OCI-LY1 (cell line): ENCODE measurements at regions not wholly inside any gene's neighbourhood (a gene's known extent, or its start where the extent isn't known, plus 50 kb on each side); places are given as distances from the start of the nearest gene placed in this dataset.

Experiments
- H2AFZ ChIP-seq: fragments of 200-600 bp; sonication (generic), shearing (Covaris generic); 2 replicates; pipeline ENCODE4 v1.6.0; 2014; ENCODE audit warnings: antibody characterized with exemption, mild to moderate bottlenecking, low read length
- H3F3A ChIP-seq: fragments of 200-600 bp; sonication (generic), shearing (Covaris generic); 2 replicates; pipeline ENCODE4 v1.6.0; 2014; ENCODE audit warnings: mild to moderate bottlenecking, antibody characterized with exemption, low read length, moderate library complexity; ENCODE audit not compliant: insufficient read depth
- H3K27ac ChIP-seq: fragments of 200-600 bp; sonication (generic); 2 replicates; pipeline ENCODE4 v1.5.1; 2014; ENCODE audit warnings: low read length, mixed run types, mild to moderate bottlenecking, low read depth; ENCODE audit not compliant: poor library complexity, severe bottlenecking
- H3K27me3 ChIP-seq: fragments of 200-600 bp; sonication (generic); 2 replicates; pipeline ENCODE4 v1.6.0; 2014; ENCODE audit warnings: antibody characterized with exemption, mild to moderate bottlenecking, low read length, moderate library complexity; ENCODE audit not compliant: insufficient read depth
- H3K36me3 ChIP-seq: fragments of 200-600 bp; sonication (generic); 2 replicates; pipeline ENCODE4 v1.6.1; 2014; ENCODE audit warnings: mild to moderate bottlenecking, antibody characterized with exemption, low read length, moderate library complexity, mixed read lengths; ENCODE audit not compliant: insufficient read depth
- H3K4me1 ChIP-seq: fragments of 200-600 bp; sonication (generic); 2 replicates; pipeline ENCODE4 v1.5.1; 2014; ENCODE audit warnings: mild to moderate bottlenecking, low read length, moderate library complexity; ENCODE audit not compliant: insufficient read depth, severe bottlenecking
- H3K4me2 ChIP-seq: fragments of 200-600 bp; sonication (generic), shearing (Covaris generic); 2 replicates; pipeline ENCODE4 v1.6.1; 2014; ENCODE audit warnings: low read length
- H3K4me3 ChIP-seq: fragments of 200-600 bp; sonication (generic); 2 replicates; pipeline ENCODE4 v1.5.1; 2014; ENCODE audit warnings: low read length, low read depth, mild to moderate bottlenecking, mixed read lengths; ENCODE audit not compliant: poor library complexity, severe bottlenecking
- H3K79me2 ChIP-seq: fragments of 200-600 bp; shearing (Covaris generic); 2 replicates; pipeline ENCODE4 v1.6.1; 2016; ENCODE audit warnings: mixed run types, low read length, mixed read lengths; ENCODE audit not compliant: insufficient read depth
- H3K9ac ChIP-seq: fragments of 200-600 bp; sonication (generic), shearing (Covaris generic); 2 replicates; pipeline ENCODE4 v1.6.1; 2014; ENCODE audit warnings: mild to moderate bottlenecking, low read length, mixed read lengths
- H3K9me2 ChIP-seq: fragments of 200-600 bp; sonication (generic), shearing (Covaris generic); 2 replicates; pipeline ENCODE4 v1.6.1; 2014; ENCODE audit warnings: low read depth, mild to moderate bottlenecking, low read length, mixed read lengths
- H3K9me3 ChIP-seq: fragments of 200-600 bp; shearing (Covaris generic); 2 replicates; pipeline ENCODE4 v1.6.1; 2014; ENCODE audit warnings: low read length, mixed read lengths
- H4K20me1 ChIP-seq: fragments of 200-600 bp; sonication (generic), shearing (Covaris generic); 2 replicates; pipeline ENCODE4 v1.6.0; 2016; ENCODE audit warnings: mild to moderate bottlenecking, low read length; ENCODE audit not compliant: insufficient read depth
- EZH2 ChIP-seq: fragments of 200-600 bp; sonication (generic), shearing (Covaris generic); IDR thresholded peaks from 2 replicates; pipeline ENCODE4 v1.8.0; 2017; ENCODE audit warnings: borderline replicate concordance, mixed run types, mild to moderate bottlenecking, antibody characterized with exemption, low read length, moderate library complexity, mixed read lengths
- TF ChIP-seq, protein P1 (sequence below): fragments of 200-600 bp; sonication (generic), shearing (Covaris generic); IDR thresholded peaks from 2 replicates; pipeline ENCODE4 v1.5.1; 2017; ENCODE audit warnings: mild to moderate bottlenecking, antibody characterized with exemption, low read length, moderate library complexity, mixed read lengths

- no peaks in the 10 kb centered on the region for H3K36me3 ChIP-seq
- H3K27ac ChIP-seq, result no peak overlapping the region
- no peaks in the 10 kb centered on the region for H4K20me1 ChIP-seq
- no peak overlapping the region for H3K9ac ChIP-seq
- H3K4me1 ChIP-seq, result no peaks in the 10 kb centered on the region
- H2AFZ ChIP-seq, result no peak overlapping the region
- no peaks in the 10 kb centered on the region for H3K79me2 ChIP-seq
- no peaks in the 10 kb centered on the region for H3K9me2 ChIP-seq
- TF ChIP-seq EZH2, result no peak
- TF ChIP-seq, protein P1, sequence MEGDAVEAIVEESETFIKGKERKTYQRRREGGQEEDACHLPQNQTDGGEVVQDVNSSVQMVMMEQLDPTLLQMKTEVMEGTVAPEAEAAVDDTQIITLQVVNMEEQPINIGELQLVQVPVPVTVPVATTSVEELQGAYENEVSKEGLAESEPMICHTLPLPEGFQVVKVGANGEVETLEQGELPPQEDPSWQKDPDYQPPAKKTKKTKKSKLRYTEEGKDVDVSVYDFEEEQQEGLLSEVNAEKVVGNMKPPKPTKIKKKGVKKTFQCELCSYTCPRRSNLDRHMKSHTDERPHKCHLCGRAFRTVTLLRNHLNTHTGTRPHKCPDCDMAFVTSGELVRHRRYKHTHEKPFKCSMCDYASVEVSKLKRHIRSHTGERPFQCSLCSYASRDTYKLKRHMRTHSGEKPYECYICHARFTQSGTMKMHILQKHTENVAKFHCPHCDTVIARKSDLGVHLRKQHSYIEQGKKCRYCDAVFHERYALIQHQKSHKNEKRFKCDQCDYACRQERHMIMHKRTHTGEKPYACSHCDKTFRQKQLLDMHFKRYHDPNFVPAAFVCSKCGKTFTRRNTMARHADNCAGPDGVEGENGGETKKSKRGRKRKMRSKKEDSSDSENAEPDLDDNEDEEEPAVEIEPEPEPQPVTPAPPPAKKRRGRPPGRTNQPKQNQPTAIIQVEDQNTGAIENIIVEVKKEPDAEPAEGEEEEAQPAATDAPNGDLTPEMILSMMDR, result no peak
- no peaks in the 10 kb centered on the region for H3K27me3 ChIP-seq
- no peaks in the 10 kb centered on the region for H3K9me3 ChIP-seq
- no peak overlapping the region for H3K4me3 ChIP-seq
- no peaks in the 10 kb centered on the region for H3F3A ChIP-seq
- H3K4me2 ChIP-seq, result no peak overlapping the region
These were observed 104.2 kb upstream of the CNKSR3 start for GRCh38 chr6:154614641-154615040.

DNA sequence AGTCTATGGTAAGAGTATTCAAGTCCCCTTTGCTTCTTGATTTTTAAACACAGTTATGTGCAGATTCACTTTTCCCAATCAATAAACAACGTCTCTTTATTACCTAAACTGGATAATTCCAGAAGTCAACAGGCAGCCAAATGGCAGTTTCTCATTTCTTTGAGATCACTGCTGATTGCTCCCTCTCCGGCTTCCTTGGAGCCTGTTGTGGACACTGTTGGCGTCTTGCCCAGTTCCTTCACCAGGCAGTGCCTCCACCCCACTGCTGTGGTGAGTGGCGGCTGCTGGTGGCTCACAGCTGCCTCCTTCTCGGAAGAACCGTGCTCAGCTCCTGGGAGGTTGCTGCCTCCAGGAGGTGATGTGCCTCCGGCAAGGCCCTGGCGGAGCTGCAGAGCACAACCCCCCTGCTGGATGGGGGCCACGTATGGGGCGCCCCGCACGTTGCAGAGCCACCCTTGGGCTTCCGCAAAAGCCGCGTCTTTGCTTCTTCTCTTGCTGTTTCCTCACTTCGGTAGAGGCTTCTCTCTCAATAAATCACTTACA, 105.1 kb upstream of the CNKSR3 start:
- Histone ChIP-seq H3K4me1 (no peaks in the 10 kb centered on the region), H3K79me2 (no peaks in the 10 kb centered on the region), H3K27me3 (no peaks in the 10 kb centered on the region), H3K9ac (no peak overlapping the region), H3K4me3 (no peak overlapping the region), H3K4me2 (no peak overlapping the region), H4K20me1 (no peaks in the 10 kb centered on the region), H3K9me3 (no peaks in the 10 kb centered on the region), H3K27ac (no peak overlapping the region), H3K9me2 (no peaks in the 10 kb centered on the region), H3F3A (no peaks in the 10 kb centered on the region), H2AFZ (no peak overlapping the region), H3K36me3 (no peaks in the 10 kb centered on the region)
- TF ChIP-seq, protein P1, result no peak
- no peak for TF ChIP-seq EZH2

DNA sequence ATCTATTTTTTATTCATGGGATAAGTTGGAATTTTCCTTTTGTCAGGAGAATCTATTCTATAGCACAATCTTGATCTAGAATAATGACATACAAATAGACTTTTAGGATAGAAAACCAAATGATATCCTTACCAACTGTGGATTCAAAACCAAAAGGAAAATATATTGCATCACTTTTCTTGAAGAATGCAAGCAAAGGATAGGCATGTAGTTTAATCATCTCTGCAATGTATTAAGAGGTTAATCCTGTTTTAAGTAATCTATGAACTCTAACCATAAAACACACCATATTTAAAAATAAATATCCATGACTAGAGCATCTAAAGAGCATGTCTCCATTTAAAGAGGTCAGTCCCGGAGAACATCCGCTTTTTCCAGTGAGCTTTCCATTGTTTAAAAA, 106.7 kb upstream of the CNKSR3 start:
- no peaks in the 10 kb centered on the region for H3K36me3 ChIP-seq
- no peak overlapping the region for H3K9ac ChIP-seq
- no peaks in the 10 kb centered on the region for H3K27me3 ChIP-seq
- H3K4me1 ChIP-seq, result no peaks in the 10 kb centered on the region
- H3K9me2 ChIP-seq, result no peaks in the 10 kb centered on the region
- H3K4me2 ChIP-seq, result no peak overlapping the region
- no peak overlapping the region for H3K27ac ChIP-seq
- H3F3A ChIP-seq, result no peaks in the 10 kb centered on the region
- H3K4me3 ChIP-seq, result no peak overlapping the region
- no peaks in the 10 kb centered on the region for H4K20me1 ChIP-seq
- no peak overlapping the region for H2AFZ ChIP-seq
- TF ChIP-seq, protein P1, result no peak
- TF ChIP-seq EZH2, result no peak
- H3K9me3 ChIP-seq, result no peaks in the 10 kb centered on the region
- no peaks in the 10 kb centered on the region for H3K79me2 ChIP-seq
